H7 (cell line): ENCODE measurements at regions not wholly inside any gene's neighbourhood (a gene's known extent, or its start where the extent isn't known, plus 50 kb on each side); places are given as distances from the start of the nearest gene placed in this dataset.
"Not testable (repeated sequence)": the region's sequence is repeated elsewhere in the genome, so short reads cannot be mapped to it uniquely, and the experiment has no call there.

Source experiments
- DNase-seq: peaks from one replicate; pipeline ENCODE4 v3.0.0; 2012
- H3K27me3 ChIP-seq: 2 replicates; pipeline ENCODE4 v1.6.0; 2011; ENCODE audit warnings: mild to moderate bottlenecking, low read length; ENCODE audit not compliant: control insufficient read depth, insufficient read depth
- H3K36me3 ChIP-seq: replicated peaks from 2 replicates; pipeline ENCODE4 v1.5.1; 2011; ENCODE audit warnings: low read length; ENCODE audit not compliant: control insufficient read depth, insufficient read depth
- H3K4me3 ChIP-seq: 2 replicates; pipeline ENCODE4 v1.5.1; 2011; ENCODE audit warnings: low read depth, mild to moderate bottlenecking, control low read depth, low read length, moderate library complexity; ENCODE audit not compliant: insufficient read depth

DNA sequence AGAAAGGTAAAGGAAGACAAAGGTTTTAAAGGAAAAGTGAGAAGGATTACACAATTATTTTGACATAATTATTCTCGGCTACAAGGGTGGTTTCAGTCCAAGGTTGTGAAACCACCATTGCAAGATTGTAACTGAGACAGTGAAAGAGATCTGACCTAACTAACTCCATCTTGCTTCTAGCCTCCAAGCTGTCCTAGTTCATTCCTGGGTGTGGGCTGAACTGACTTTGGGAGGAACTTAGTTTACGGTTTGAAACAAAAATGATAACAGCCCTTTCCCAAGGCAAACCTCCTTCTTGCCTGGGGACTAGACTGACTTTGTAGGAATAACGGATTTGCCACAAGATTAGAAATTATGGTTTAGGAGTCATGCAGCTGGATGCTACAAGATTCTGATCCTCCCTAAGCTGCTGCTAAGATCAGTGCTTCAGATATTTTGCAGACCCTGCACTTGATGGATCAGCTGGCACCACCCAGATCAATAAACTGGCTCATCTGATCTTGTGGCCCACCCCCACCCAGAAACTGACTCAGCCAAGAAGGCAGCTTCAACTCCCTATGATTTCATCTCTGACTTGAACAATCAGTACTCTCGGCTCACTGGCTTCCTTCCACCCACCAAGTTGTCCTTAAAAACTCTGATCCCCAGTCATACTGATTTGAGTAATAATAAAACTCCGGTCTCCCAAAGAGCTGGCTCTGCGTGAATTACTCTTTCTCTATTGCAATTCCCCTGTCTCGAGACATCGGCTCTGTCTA is 57.7 kb upstream of the AADACL2 start:
- H3K27me3 ChIP-seq: no peaks in the 10 kb centered on the region
- DNase-seq: no peak
- H3K4me3 ChIP-seq: no peak overlapping the region
- no peaks in the 10 kb centered on the region for H3K36me3 ChIP-seq

DNA sequence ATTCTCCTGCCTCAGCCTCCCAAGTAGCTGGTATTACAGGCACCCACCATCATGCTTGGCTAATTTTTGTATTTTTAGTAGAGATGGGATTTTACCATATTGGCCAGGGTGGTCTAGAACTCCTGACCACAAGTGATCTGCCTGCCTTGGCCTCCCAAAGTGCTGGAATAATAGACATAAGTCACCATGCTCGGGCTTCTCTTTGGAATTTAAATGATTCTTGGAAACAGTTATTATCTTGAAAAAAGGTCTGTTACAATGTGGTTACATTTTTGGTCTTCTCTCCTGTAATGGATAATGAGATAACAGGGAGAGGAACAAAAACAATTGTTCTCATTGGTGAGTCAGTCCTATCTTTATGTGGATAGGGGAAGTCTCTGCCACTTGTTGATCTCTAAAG is 59.8 kb upstream of the AADACL2 start:
- DNase-seq: no peak
- H3K4me3 ChIP-seq: no peak overlapping the region
- no peaks in the 10 kb centered on the region for H3K36me3 ChIP-seq
- H3K27me3 ChIP-seq: no peaks in the 10 kb centered on the region

- H3K27me3 ChIP-seq, H3K4me3 ChIP-seq, DNase-seq, H3K36me3 ChIP-seq: not testable (repeated sequence)
These were observed 66.0 kb upstream of the AADACL2 start for GRCh38 chr3:151667762-151668161.

DNA sequence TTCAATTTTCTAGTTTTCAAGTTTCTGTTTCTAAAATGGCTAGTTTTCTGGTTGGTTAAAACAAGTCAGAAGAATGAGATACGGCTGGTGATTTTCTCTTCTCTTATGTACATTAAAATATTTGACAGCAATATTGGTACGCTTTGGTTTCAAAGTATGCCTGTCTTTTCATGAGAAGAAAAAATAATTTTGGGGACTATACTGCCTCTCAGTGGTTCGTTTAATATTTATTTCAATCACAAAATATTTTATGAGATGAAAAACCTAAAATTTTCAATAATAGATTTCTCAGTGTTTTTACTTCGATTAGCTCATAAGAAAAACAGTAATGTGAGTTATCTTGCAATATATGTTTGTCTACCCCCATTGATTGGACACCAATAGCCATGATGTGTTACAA is 72.8 kb upstream of the AADACL2 start:
- H3K36me3 ChIP-seq: no peaks in the 10 kb centered on the region

DNA sequence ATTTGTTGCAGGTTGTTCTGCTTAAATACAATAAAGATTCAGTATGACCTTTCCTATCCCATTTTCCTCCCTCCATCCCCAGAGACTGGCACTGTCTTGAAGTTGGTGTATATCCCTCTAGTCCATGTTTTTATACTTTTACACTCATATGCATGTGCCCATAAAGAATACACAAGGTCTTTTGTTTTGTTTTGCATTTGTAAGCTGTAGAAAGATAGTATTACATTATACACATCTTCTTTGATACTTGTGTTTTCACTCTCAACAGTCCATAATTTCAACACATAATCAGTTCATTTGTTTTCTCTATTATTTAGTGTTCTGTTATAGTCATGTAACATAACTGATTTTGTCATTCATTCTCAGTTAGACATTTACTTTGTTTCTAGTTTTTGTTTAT is 88.7 kb upstream of the AADACL2 start:
- no peak for DNase-seq
- no peaks in the 10 kb centered on the region for H3K36me3 ChIP-seq
- H3K4me3 ChIP-seq: no peak overlapping the region
- no peaks in the 10 kb centered on the region for H3K27me3 ChIP-seq

More for the DNA sequence above, 72.8 kb upstream of the AADACL2 start:
- Histone ChIP-seq H3K27me3 (no peaks in the 10 kb centered on the region), H3K4me3 (no peak overlapping the region)
- no peak for DNase-seq

DNA sequence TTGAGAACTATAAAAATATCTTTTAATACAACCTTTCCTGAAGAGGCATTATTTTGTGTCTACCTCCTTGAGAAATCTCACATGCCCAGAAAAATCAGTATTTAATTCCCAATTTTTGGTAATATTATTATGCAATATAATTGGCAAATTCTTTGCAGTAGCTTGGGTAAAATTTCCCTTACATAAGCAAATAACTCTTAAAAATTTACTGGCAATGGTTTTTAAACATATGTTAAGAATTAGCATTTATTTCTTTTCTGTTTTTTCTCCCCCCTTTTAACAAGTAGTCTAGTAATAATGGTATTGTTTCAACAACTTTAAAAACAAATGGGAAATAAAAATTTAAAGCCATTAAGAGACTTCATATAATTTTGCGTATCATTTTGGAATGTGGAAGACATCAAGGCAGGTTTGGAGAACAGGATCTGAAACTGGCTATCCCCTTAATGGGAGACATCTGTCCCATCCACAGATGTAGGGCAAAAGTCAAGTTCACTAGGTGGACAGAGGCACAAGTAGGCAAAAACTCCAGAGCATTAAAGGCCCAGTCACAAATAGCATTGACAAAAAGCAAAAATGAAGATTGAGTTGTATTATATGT is 89.6 kb upstream of the AADACL2 start:
- Histone ChIP-seq H3K36me3 (no peaks in the 10 kb centered on the region), H3K27me3 (no peaks in the 10 kb centered on the region), H3K4me3 (no peak overlapping the region)
- DNase-seq: no peak

GRCh38 chr3:151639418-151639740 is 94.3 kb upstream of the AADACL2 start:
- Histone ChIP-seq H3K27me3 (no peaks in the 10 kb centered on the region), H3K4me3 (no peak overlapping the region), H3K36me3 (no peaks in the 10 kb centered on the region)
- DNase-seq: no peak

DNA sequence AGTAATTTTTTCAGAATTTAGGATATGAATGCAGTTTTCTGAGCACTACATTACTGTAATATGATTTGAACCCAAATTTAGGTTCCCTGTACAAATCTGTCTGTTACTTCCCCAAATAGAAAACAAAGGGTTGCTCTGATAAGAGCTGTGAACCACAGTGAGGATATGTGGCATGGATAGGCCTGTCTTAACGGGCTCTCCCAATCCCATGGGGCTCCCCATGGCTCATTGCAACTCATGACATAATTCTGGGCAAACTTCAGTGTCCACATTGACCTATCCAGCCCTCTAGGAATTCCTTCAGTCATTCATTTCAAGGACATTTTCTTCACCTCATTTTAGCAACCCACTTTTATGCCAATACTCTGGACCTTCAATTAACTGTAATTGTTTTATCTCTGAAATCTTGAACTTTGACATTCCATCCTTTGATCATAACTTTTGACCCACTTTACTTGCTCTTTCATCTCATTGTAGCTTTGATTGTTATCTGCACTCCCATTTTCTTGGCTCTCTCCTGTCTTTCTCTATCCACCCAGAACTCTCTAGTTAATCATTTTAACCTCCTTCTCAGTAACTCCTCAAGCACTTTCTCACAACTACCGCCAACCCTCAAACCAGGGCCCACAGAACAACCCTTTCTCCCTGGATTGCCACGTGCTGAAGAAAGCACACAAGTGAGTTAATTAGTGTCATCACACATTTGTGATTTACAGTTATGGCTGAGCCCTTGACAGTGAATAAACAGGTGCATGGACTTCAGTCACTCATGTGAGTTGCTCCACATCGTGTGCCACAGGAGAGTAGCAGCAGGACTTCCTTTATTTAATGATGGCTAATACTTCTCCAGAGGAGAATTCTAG is 94.9 kb upstream of the AADACL2 start:
- Histone ChIP-seq H3K36me3 (no peaks in the 10 kb centered on the region), H3K4me3 (no peak overlapping the region), H3K27me3 (no peaks in the 10 kb centered on the region)
- no peak for DNase-seq

- no peaks in the 10 kb centered on the region for H3K27me3 ChIP-seq
- no peak for DNase-seq
These were observed 97.8 kb upstream of the AADACL2 start for GRCh38 chr3:151635905-151636304.

DNA sequence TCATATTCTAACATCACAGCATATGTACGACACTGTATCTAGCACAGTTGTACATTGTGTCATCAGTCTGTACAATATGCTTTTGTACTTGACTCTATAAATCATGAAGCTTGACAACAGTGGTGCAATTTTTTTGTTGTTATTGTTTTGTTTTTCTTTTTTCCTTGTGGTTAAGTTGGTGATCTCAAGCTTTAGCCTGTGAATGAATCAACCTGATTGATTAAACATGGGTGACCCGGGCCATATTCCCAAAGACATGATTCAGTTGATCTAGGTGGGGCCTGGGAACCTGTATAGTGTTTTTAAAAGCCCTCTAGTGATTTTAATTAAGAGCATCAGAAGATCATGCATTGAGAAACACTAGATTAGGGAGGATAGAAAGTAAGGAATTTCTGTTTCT is 101.8 kb upstream of the AADACL2 start:
- no peak for DNase-seq
- Histone ChIP-seq H3K36me3 (no peaks in the 10 kb centered on the region), H3K4me3 (no peak overlapping the region), H3K27me3 (no peaks in the 10 kb centered on the region)

More at GRCh38 chr3:151635905-151636304, 97.8 kb upstream of the AADACL2 start:
- Histone ChIP-seq H3K36me3 (no peaks in the 10 kb centered on the region), H3K4me3 (no peak overlapping the region)

- H3K4me3 ChIP-seq: no peak overlapping the region
- DNase-seq: no peak
- H3K27me3 ChIP-seq: no peaks in the 10 kb centered on the region
- no peaks in the 10 kb centered on the region for H3K36me3 ChIP-seq
These were observed 102.7 kb upstream of the AADACL2 start for GRCh38 chr3:151630938-151631441.

DNA sequence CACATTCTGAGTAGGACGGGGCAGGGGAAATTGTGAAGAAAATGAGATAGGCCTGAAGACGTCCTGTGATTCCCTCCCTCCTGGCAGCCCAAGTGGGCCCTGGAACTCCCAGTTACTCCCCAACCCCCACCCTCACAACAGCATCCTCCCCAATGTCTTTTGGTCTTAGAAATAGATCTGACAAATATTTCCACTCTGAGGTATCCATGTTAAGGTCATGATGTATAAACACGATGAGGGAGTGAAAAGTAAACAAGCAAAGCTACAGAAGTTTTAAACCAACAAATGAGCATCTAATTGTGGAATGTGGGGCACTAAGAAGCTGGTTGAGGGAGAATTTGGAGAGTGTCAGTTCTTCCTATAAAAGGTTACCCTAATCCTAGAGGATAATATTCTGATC is 103.7 kb upstream of the AADACL2 start:
- Histone ChIP-seq H3K36me3 (no peaks in the 10 kb centered on the region), H3K27me3 (no peaks in the 10 kb centered on the region)
- no peak for DNase-seq

DNA sequence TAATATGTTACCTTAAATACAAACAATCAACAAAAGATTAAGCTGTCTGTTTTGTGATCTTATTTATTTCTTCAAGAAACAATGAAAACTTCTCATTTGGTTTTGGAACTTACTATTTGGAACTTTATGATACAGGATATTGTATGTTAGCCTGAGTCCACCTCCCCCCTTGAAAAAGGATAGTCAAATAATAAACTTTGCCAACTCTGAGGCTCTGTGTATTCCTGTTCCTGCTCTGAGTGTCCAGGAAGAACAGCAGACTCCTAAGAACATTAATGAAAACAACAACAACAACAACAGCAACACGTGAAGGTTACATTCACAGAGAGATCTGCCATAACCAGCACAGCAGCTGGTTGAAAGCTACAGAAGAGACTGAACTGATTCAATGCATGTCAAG is 108.1 kb upstream of the AADACL2 start:
- H3K27me3 ChIP-seq: no peaks in the 10 kb centered on the region
- no peaks in the 10 kb centered on the region for H3K36me3 ChIP-seq
- no peak for DNase-seq
- no peak overlapping the region for H3K4me3 ChIP-seq

More for the DNA sequence above, 103.7 kb upstream of the AADACL2 start:
- H3K4me3 ChIP-seq: no peak overlapping the region

- Histone ChIP-seq H3K36me3 (no peaks in the 10 kb centered on the region), H3K4me3 (no peak overlapping the region), H3K27me3 (no peaks in the 10 kb centered on the region)
- no peak for DNase-seq
These were observed 108.6 kb upstream of the AADACL2 start for GRCh38 chr3:151625086-151625485.

DNA sequence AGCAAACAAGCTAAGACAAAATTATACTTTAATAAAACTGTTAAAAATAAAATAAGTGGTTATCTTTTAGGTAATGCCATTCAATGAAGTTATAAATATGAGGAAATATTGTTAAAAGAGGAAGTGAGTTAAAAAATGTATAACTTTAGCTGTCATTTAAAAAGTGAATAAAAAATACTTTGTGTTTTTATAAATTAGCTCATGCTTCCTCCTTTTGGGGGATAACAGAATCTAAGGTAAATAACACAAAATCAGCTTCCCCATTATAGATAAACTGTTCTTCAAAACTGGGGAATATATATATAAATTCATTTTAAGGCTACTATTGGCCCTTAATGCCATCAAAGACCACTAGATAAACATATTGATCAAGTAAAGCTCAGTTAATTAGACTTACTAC is 113.7 kb upstream of the AADACL2 start:
- H3K36me3 ChIP-seq: no peaks in the 10 kb centered on the region
- H3K27me3 ChIP-seq: no peaks in the 10 kb centered on the region
- no peak overlapping the region for H3K4me3 ChIP-seq
- DNase-seq: no peak
